Prostate gland (tissue), 2 donors: ENCODE measurements at regions not wholly inside any gene's neighbourhood (a gene's known extent, or its start where the extent isn't known, plus 50 kb on each side); places are given as distances from the start of the nearest gene placed in this dataset.

Experiments used
- CTCF ChIP-seq, 4 experiments: fragments of 200-600 bp in 2 of 4; fragments of 450-650 bp in 2 of 4; sonication (generic) in 2 of 4; IDR thresholded peaks; 1 replicate in 3 of 4; 2 replicates in 1 of 4; pipeline ENCODE4 v1.5.1; 2016 to 2019; ENCODE audit warnings: antibody characterized with exemption in 4 of 4, mild to moderate bottlenecking in 2 of 4, moderate library complexity in 2 of 4
- POLR2A ChIP-seq: fragments of 450-650 bp; IDR thresholded peaks from one replicate; pipeline ENCODE4 v1.6.1; 2016; ENCODE audit warnings: antibody characterized with exemption, mild to moderate bottlenecking
- POLR2AphosphoS5 ChIP-seq: sonication (generic); formaldehyde crosslinking; IDR thresholded peaks from one replicate; pipeline ENCODE4 v1.6.1; 2017; ENCODE audit warnings: antibody characterized with exemption

- TF ChIP-seq CTCF (IDR thresholded peaks at IDR 0.05) (no peak), POLR2AphosphoS5 (no peak), POLR2A (no peak)
Measured at GRCh38 chr4:59525885-59526284, 1674.2 kb upstream of the ADGRL3 start.
